ENCODE measurements at regions not wholly inside any gene's neighbourhood (a gene's known extent, or its start where the extent isn't known, plus 50 kb on each side); places are given as distances from the start of the nearest gene placed in this dataset.
"Not testable (repeated sequence)": the region's sequence is repeated elsewhere in the genome, so short reads cannot be mapped to it uniquely, and the experiment has no call there.

GRCh38 chr2:131802351-131802836, 274.7 kb downstream of the CCDC74A start:
- H3K9me1 ChIP-seq (ENCODE audit: control insufficient read depth, insufficient read depth, low read length); CTCF ChIA-PET (ENCODE audit: low intra/inter-chr PET ratio); FAIRE-seq; H3K27me3 ChIP-seq (ENCODE audit: control insufficient read depth in 2 of 2, insufficient read depth in 2 of 2, low read length in 2 of 2); H3K36me3 ChIP-seq (ENCODE audit: control insufficient read depth, insufficient read depth, low read length); H4K20me1 ChIP-seq (replicated peaks; ENCODE audit: control insufficient read depth, insufficient read depth, low read length); H3K9me3 ChIP-seq (replicated peaks; ENCODE audit: control insufficient read depth, insufficient read depth, low read depth, low read length); BruUV-seq (replicated peaks); in situ Hi-C loops (cut with MboI); H3K79me2 ChIP-seq (ENCODE audit: control insufficient read depth, insufficient read depth, low read length): not testable (repeated sequence)
- H3K4me1 ChIP-seq (replicated peaks in 1 of 2; ENCODE audit: control insufficient read depth in 2 of 2, insufficient read depth in 2 of 2, low read length in 2 of 2): peaks cover 0 to 16% of the 10 kb centered on the region in 2 experiments; a peak in 2 of 5 replicates
- DNase-seq (ENCODE audit: extremely low read depth in 1 of 4, low spot score in 3 of 4) (peak; percentile 51 to 83 (median 60)), ATAC-seq (peak; percentile 100)
- intact Hi-C loops (cut with micrococcal nuclease): loop anchor here (2.0 to 5.0 kb wide), 2 partner anchors 130 to 390 kb away; no protein-coding TSS in a partner anchor
- H3K4me3 ChIP-seq: peak overlapping the region; percentile 49
- H3K27ac ChIP-seq (ENCODE audit: extremely low read depth, low read depth, low read length): peak overlapping the region; percentile 48; the same call in 2 of the 3 replicates
- 1% methylated on average over 28 of the region's 34 CpGs for WGBS (ENCODE audit: insufficient coverage, low coverage, missing lambda C conversion rate)
- peak overlapping the region; percentile 97 for H2AFZ ChIP-seq (ENCODE audit: low read depth, low read length)
- H3K9ac ChIP-seq (ENCODE audit: insufficient read depth in 1 of 2, low read depth in 2 of 2, low read length in 2 of 2): peak overlapping the region; percentile 64 to 87
- POLR2A ChIA-PET: interaction anchor here (0.6 kb wide), 1 partner anchor 1624 kb away, joined by 3 read pairs; no protein-coding TSS in a partner anchor
- TF ChIP-seq PHF8 (IDR thresholded peaks at IDR 0.05; ENCODE audit: borderline replicate concordance, low read length): peak; percentile 24; the same call in 1 of the 2 replicates
- peak; percentile 54 for TF ChIP-seq RBFOX2 (IDR thresholded peaks at IDR 0.05; ENCODE audit: low read depth, low read length)
- 0 out of 2 replicates have a peak, but pooled peaks have one; percentile 31 for TF ChIP-seq EP400 (IDR thresholded peaks at IDR 0.05)
- peak; percentile 94 for TF ChIP-seq NRF1 (conservative IDR thresholded peaks at IDR 0.05 in 1 of 2, IDR thresholded peaks at IDR 0.05 in 1 of 2)
- peak; percentile 17 for TF ChIP-seq HMGN3 (IDR thresholded peaks at IDR 0.05; ENCODE audit: borderline replicate concordance, extremely low read depth, insufficient read length, low read depth, low read length)
- TF ChIP-seq ZBTB2 (IDR thresholded peaks at IDR 0.05): peak; percentile 77
- peak; percentile 45 for TF ChIP-seq MEIS2 (IDR thresholded peaks at IDR 0.05; ENCODE audit: partially characterized antibody)
- peak; percentile 60 for TF ChIP-seq SUPT5H (IDR thresholded peaks at IDR 0.05)
- peak; percentile 62 for TF ChIP-seq POLR2G (IDR thresholded peaks at IDR 0.05; ENCODE audit: low read depth, low read length)
- peak; percentile 68 for TF ChIP-seq POLR2A (conservative IDR thresholded peaks at IDR 0.05)
- peak; percentile 67 for TF ChIP-seq EGR1 (conservative IDR thresholded peaks at IDR 0.05)
- peak overlapping the region; percentile 84 for H3K4me2 ChIP-seq (ENCODE audit: insufficient read depth, low read length)

All from K562 (cell line).